Thyroid gland (tissue), 4 donors: ENCODE measurements at regions not wholly inside any gene's neighbourhood (a gene's known extent, or its start where the extent isn't known, plus 50 kb on each side); places are given as distances from the start of the nearest gene placed in this dataset.

Experiments
- POLR2A ChIP-seq, 2 donors: fragments of 450-650 bp; IDR thresholded peaks; one replicate each; pipeline ENCODE4 v1.6.1; 2017; ENCODE audit warnings: antibody characterized with exemption in 2 of 2, mild to moderate bottlenecking in 2 of 2, moderate library complexity in 1 of 2
- TF ChIP-seq, protein P1 (sequence below), 6 experiments: fragments of 200-600 bp in 3 of 6; fragments of 450-650 bp in 3 of 6; sonication (generic) in 3 of 6; IDR thresholded peaks; one replicate each; pipeline ENCODE4 v1.5.1; 2016 to 2019; ENCODE audit warnings: antibody characterized with exemption in 6 of 6, mild to moderate bottlenecking in 2 of 6, inconsistent platforms in 1 of 6, moderate library complexity in 1 of 6

DNA sequence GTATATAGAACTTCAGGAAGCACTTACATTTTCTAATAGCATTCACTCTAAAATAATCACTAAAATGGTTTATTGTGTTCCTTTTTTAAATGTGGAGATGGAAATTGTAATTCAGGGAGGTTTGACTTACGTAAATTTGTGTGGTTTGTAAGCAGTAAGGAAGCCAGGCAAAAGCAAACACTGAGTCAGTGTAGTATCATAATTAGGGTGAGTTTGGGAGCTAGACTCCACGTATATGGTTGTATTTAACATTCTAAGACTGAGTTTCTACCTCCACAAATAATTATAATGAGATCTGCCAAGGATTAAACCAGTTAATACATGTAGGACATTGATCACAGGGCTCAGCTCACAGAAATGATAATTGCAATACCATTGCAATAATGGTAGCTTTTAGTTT lies 425.5 kb downstream of the CBLN4 start:
- no peak for TF ChIP-seq POLR2A (IDR thresholded peaks at IDR 0.05)
- TF ChIP-seq, protein P1, sequence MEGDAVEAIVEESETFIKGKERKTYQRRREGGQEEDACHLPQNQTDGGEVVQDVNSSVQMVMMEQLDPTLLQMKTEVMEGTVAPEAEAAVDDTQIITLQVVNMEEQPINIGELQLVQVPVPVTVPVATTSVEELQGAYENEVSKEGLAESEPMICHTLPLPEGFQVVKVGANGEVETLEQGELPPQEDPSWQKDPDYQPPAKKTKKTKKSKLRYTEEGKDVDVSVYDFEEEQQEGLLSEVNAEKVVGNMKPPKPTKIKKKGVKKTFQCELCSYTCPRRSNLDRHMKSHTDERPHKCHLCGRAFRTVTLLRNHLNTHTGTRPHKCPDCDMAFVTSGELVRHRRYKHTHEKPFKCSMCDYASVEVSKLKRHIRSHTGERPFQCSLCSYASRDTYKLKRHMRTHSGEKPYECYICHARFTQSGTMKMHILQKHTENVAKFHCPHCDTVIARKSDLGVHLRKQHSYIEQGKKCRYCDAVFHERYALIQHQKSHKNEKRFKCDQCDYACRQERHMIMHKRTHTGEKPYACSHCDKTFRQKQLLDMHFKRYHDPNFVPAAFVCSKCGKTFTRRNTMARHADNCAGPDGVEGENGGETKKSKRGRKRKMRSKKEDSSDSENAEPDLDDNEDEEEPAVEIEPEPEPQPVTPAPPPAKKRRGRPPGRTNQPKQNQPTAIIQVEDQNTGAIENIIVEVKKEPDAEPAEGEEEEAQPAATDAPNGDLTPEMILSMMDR (IDR thresholded peaks at IDR 0.05): no peak
